Stimulated activated naive CD8-positive, alpha-beta T cell treated with anti-CD3 and anti-CD28 coated beads, Interleukin-15, amount 100 ng/mL, for 72 hours (primary cell): ENCODE measurements at regions not wholly inside any gene's neighbourhood (a gene's known extent, or its start where the extent isn't known, plus 50 kb on each side); places are given as distances from the start of the nearest gene placed in this dataset.

Experiments
- ATAC-seq: fragments of 150-1000 bp; cut with Tn5 transposase; 2 replicates; pipeline ENCODE4 v1.10.0; 2021; ENCODE audit warnings: mild to moderate bottlenecking, moderate library complexity
- DNase-seq, 2 donors: peaks; one replicate each; pipeline ENCODE4 v3.0.0; 2021 to 2022
- H3K27ac Mint-ChIP-seq, 2 donors: one replicate each; pipeline ENCODE4 v1.8.0; 2022; ENCODE audit warnings: mild to moderate bottlenecking in 2 of 2, mixed read lengths in 2 of 2, moderate library complexity in 2 of 2
- H3K27me3 Mint-ChIP-seq: one replicate; pipeline ENCODE4 v1.8.0; 2022; ENCODE audit warnings: mixed read lengths
- H3K4me1 Mint-ChIP-seq: one replicate; pipeline ENCODE4 v1.8.0; 2022; ENCODE audit warnings: mild to moderate bottlenecking, mixed read lengths
- H3K4me3 Mint-ChIP-seq, 2 donors: one replicate each; pipeline ENCODE4 v1.8.0; 2022; ENCODE audit warnings: mild to moderate bottlenecking in 2 of 2, mixed read lengths in 2 of 2, moderate library complexity in 1 of 2
- H3K9me3 Mint-ChIP-seq, 2 donors: one replicate each; pipeline ENCODE4 v1.8.0; 2022; ENCODE audit warnings: mixed read lengths in 2 of 2

- Mint-ChIP-seq H3K27ac (no peak overlapping the region), H3K9me3 (no peaks in the 10 kb centered on the region), H3K4me1 (peaks cover 9% of the 10 kb centered on the region), H3K27me3 (peaks cover 82% of the 10 kb centered on the region), H3K4me3 (no peak overlapping the region)
- ATAC-seq (no peak), DNase-seq (no peak)
Observed at GRCh38 chr13:111535523-111535811, 215.0 kb downstream of the TEX29 start.

GRCh38 chr13:111536075-111536642 is 215.7 kb downstream of the TEX29 start:
- no peak overlapping the region for H3K27ac Mint-ChIP-seq
- H3K9me3 Mint-ChIP-seq: no peaks in the 10 kb centered on the region
- no peak for DNase-seq
- H3K27me3 Mint-ChIP-seq: peaks cover 77% of the 10 kb centered on the region
- H3K4me1 Mint-ChIP-seq: peaks cover 9% of the 10 kb centered on the region
- H3K4me3 Mint-ChIP-seq: no peak overlapping the region
- ATAC-seq: no peak

- no peak overlapping the region for H3K27ac Mint-ChIP-seq
Observed at GRCh38 chr13:111537115-111537728, 216.8 kb downstream of the TEX29 start.

GRCh38 chr13:111537843-111538499 is 217.5 kb downstream of the TEX29 start:
- Mint-ChIP-seq H3K27ac (no peak overlapping the region), H3K27me3 (peaks cover 65% of the 10 kb centered on the region), H3K4me3 (no peak overlapping the region), H3K9me3 (no peaks in the 10 kb centered on the region), H3K4me1 (peaks cover 9% of the 10 kb centered on the region)
- DNase-seq: no peak
- no peak for ATAC-seq

More at GRCh38 chr13:111537115-111537728, 216.8 kb downstream of the TEX29 start:
- ATAC-seq: no peak
- H3K9me3 Mint-ChIP-seq: no peaks in the 10 kb centered on the region
- H3K27me3 Mint-ChIP-seq: peaks cover 69% of the 10 kb centered on the region
- no peak for DNase-seq
- no peak overlapping the region for H3K4me3 Mint-ChIP-seq
- H3K4me1 Mint-ChIP-seq: peaks cover 9% of the 10 kb centered on the region

GRCh38 chr13:111539252-111539651 is 218.8 kb downstream of the TEX29 start:
- Mint-ChIP-seq H3K4me3 (no peak overlapping the region), H3K27me3 (peaks cover 52% of the 10 kb centered on the region), H3K9me3 (peaks cover 0 to 4% of the 10 kb centered on the region in 2 donors), H3K4me1 (peaks cover 9% of the 10 kb centered on the region), H3K27ac (no peak overlapping the region)
- ATAC-seq (no peak), DNase-seq (no peak)

- no peak for ATAC-seq
- H3K27me3 Mint-ChIP-seq: peaks cover 45% of the 10 kb centered on the region
- H3K4me1 Mint-ChIP-seq: peaks cover 7% of the 10 kb centered on the region
- peaks cover 0 to 9% of the 10 kb centered on the region in 2 donors for H3K9me3 Mint-ChIP-seq
- no peak for DNase-seq
- peak overlapping the region in 1 of 2 donors; percentile 5 for H3K27ac Mint-ChIP-seq
- no peak overlapping the region for H3K4me3 Mint-ChIP-seq
Observed at GRCh38 chr13:111539791-111540446, 219.5 kb downstream of the TEX29 start.

GRCh38 chr13:111540486-111540885 is 220.0 kb downstream of the TEX29 start:
- peak overlapping the region in 1 of 2 donors; percentile 5 for H3K27ac Mint-ChIP-seq
- no peak for ATAC-seq

GRCh38 chr13:111541345-111541744 is 220.9 kb downstream of the TEX29 start:
- ATAC-seq: no peak
- DNase-seq: no peak
- no peak overlapping the region for H3K27ac Mint-ChIP-seq
- H3K27me3 Mint-ChIP-seq: peaks cover 31% of the 10 kb centered on the region
- no peak overlapping the region for H3K4me3 Mint-ChIP-seq
- peaks cover 4 to 15% of the 10 kb centered on the region in 2 donors for H3K9me3 Mint-ChIP-seq
- H3K4me1 Mint-ChIP-seq: no peaks in the 10 kb centered on the region

More at GRCh38 chr13:111540486-111540885, 220.0 kb downstream of the TEX29 start:
- no peak overlapping the region for H3K4me3 Mint-ChIP-seq
- peaks cover 1% of the 10 kb centered on the region for H3K4me1 Mint-ChIP-seq
- DNase-seq: no peak
- H3K9me3 Mint-ChIP-seq: peaks cover 0 to 9% of the 10 kb centered on the region in 2 donors
- peaks cover 40% of the 10 kb centered on the region for H3K27me3 Mint-ChIP-seq

- DNase-seq: no peak
- peaks cover 25% of the 10 kb centered on the region for H3K27me3 Mint-ChIP-seq
- H3K4me3 Mint-ChIP-seq: no peak overlapping the region
Observed at GRCh38 chr13:111541752-111542529, 221.5 kb downstream of the TEX29 start.

GRCh38 chr13:111542530-111543341 is 222.3 kb downstream of the TEX29 start:
- H3K27ac Mint-ChIP-seq: no peak overlapping the region
- H3K9me3 Mint-ChIP-seq: peaks cover 4 to 16% of the 10 kb centered on the region in 2 donors
- H3K4me3 Mint-ChIP-seq: no peak overlapping the region
- no peak for ATAC-seq
- no peaks in the 10 kb centered on the region for H3K4me1 Mint-ChIP-seq
- DNase-seq: no peak
- H3K27me3 Mint-ChIP-seq: peaks cover 19% of the 10 kb centered on the region

More at GRCh38 chr13:111541752-111542529, 221.5 kb downstream of the TEX29 start:
- H3K9me3 Mint-ChIP-seq: peaks cover 4 to 16% of the 10 kb centered on the region in 2 donors
- no peak for ATAC-seq
- H3K4me1 Mint-ChIP-seq: no peaks in the 10 kb centered on the region
- no peak overlapping the region for H3K27ac Mint-ChIP-seq

GRCh38 chr13:111546921-111547675 is 226.7 kb downstream of the TEX29 start:
- Mint-ChIP-seq H3K4me3 (no peak overlapping the region), H3K9me3 (peaks cover 4 to 16% of the 10 kb centered on the region in 2 donors), H3K27ac (no peak overlapping the region), H3K27me3 (no peaks in the 10 kb centered on the region), H3K4me1 (no peaks in the 10 kb centered on the region)
- ATAC-seq (no peak), DNase-seq (no peak)

GRCh38 chr13:111547726-111548273 is 227.4 kb downstream of the TEX29 start:
- Mint-ChIP-seq H3K4me1 (no peaks in the 10 kb centered on the region), H3K9me3 (peaks cover 4 to 16% of the 10 kb centered on the region in 2 donors), H3K27me3 (peaks cover 4% of the 10 kb centered on the region), H3K27ac (no peak overlapping the region), H3K4me3 (no peak overlapping the region)
- ATAC-seq: no peak
- no peak for DNase-seq

- ATAC-seq (no peak), DNase-seq (no peak)
- no peaks in the 10 kb centered on the region for H3K4me1 Mint-ChIP-seq
- H3K27ac Mint-ChIP-seq: no peak overlapping the region
- no peak overlapping the region for H3K4me3 Mint-ChIP-seq
- peaks cover 4 to 16% of the 10 kb centered on the region in 2 donors for H3K9me3 Mint-ChIP-seq
- peaks cover 9% of the 10 kb centered on the region for H3K27me3 Mint-ChIP-seq
Observed at GRCh38 chr13:111548301-111548700, 227.9 kb downstream of the TEX29 start.

GRCh38 chr13:111548805-111549204 is 228.4 kb downstream of the TEX29 start:
- peaks cover 12% of the 10 kb centered on the region for H3K27me3 Mint-ChIP-seq
- peaks cover 4 to 16% of the 10 kb centered on the region in 2 donors for H3K9me3 Mint-ChIP-seq
- no peak overlapping the region for H3K4me3 Mint-ChIP-seq
- ATAC-seq: no peak
- no peaks in the 10 kb centered on the region for H3K4me1 Mint-ChIP-seq
- no peak for DNase-seq
- H3K27ac Mint-ChIP-seq: no peak overlapping the region
